Right lobe of liver (tissue), 4 donors: ENCODE measurements at regions not wholly inside any gene's neighbourhood (a gene's known extent, or its start where the extent isn't known, plus 50 kb on each side); places are given as distances from the start of the nearest gene placed in this dataset.

ENCODE experiments used
- CTCF ChIP-seq, 4 donors: fragments of 200-600 bp in 3 of 4; fragments of 450-650 bp in 1 of 4; IDR thresholded peaks; one replicate each; pipeline versions ENCODE4 v1.5.1 to v1.8.0; 2016 to 2022; ENCODE audit warnings: antibody characterized with exemption in 4 of 4, mild to moderate bottlenecking in 2 of 4
- POLR2A ChIP-seq: fragments of 450-650 bp; IDR thresholded peaks from one replicate; pipeline ENCODE4 v1.6.1; 2017; ENCODE audit warnings: antibody characterized with exemption, mild to moderate bottlenecking
- donor health status: DM: no; HTN: no; CAD: no.
- donor health status: DM: no; HTN: no; CAD: no.
- donor health status: DM: no; HTN: yes; CAD: no.

GRCh38 chr7:414681-415560, 104.7 kb downstream of the PDGFA start:
- TF ChIP-seq POLR2A (no peak), CTCF (IDR thresholded peaks at IDR 0.05) (no peak)
